22Rv1 (cell line): ENCODE measurements at regions not wholly inside any gene's neighbourhood (a gene's known extent, or its start where the extent isn't known, plus 50 kb on each side); places are given as distances from the start of the nearest gene placed in this dataset.

Experiments used
- CTCF ChIP-seq: fragments of 450-650 bp; IDR thresholded peaks from 2 replicates; pipeline ENCODE4 v1.5.1; 2017; ENCODE audit warnings: mild to moderate bottlenecking
- ZFX ChIP-seq: fragments of 450-650 bp; IDR thresholded peaks from 2 replicates; pipeline ENCODE4 v1.6.1; 2017; ENCODE audit warnings: antibody characterized with exemption, borderline replicate concordance

DNA sequence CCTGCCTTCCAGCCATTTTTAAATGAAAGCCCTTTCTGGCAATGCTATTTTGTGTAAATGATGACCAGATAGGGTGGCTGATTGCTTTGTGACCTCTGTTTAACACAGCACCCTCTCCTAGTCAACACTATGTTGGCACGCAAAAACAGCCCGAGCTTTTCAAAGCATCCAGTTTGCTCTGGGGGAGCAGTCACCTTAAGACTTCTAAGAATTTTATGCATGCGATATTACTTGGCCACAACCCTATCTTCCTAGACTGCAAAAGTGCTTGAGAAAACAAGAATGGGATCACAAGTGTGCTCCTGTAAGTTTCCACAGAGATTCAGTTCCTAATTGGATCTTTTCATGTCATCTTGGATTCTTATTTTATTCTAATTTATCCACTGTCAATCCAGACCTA is 294.1 kb downstream of the ATPSCKMT start:
- TF ChIP-seq CTCF (no peak), ZFX (no peak)
